Activated naive CD8-positive, alpha-beta T cell treated with anti-CD3 and anti-CD28 coated beads, Interleukin-2, amount 10 ng/mL, durations not matched to agents 7 days and 5 days (primary cell): ENCODE measurements at regions not wholly inside any gene's neighbourhood (a gene's known extent, or its start where the extent isn't known, plus 50 kb on each side); places are given as distances from the start of the nearest gene placed in this dataset.

Experiments used
- ATAC-seq: fragments of 150-1000 bp; cut with Tn5 transposase; one replicate; pipeline ENCODE4 v1.10.0; 2021; ENCODE audit warnings: low read depth, moderate library complexity
- POLR2A ChIA-PET: fragments of 350-600 bp; sonication (Branson Sonifier 250); formaldehyde crosslinking; loops from one replicate; lab custom pipeline; 2021; ENCODE audit warnings: antibody characterized with exemption; lab: Charles Lee
- DNase-seq: peaks from one replicate; pipeline ENCODE4 v3.0.0; 2021
- H3K27ac Mint-ChIP-seq: one replicate; pipeline ENCODE4 v1.8.0; 2022; ENCODE audit warnings: mild to moderate bottlenecking, mixed read lengths
- H3K27me3 Mint-ChIP-seq: one replicate; pipeline ENCODE4 v1.8.0; 2022; ENCODE audit warnings: mild to moderate bottlenecking, moderate library complexity, mixed read lengths
- H3K36me3 Mint-ChIP-seq: one replicate; pipeline ENCODE4 v1.8.0; 2021; ENCODE audit warnings: mild to moderate bottlenecking, mixed read lengths
- H3K4me1 Mint-ChIP-seq: one replicate; pipeline ENCODE4 v1.8.0; 2021; ENCODE audit warnings: mixed read lengths
- H3K4me3 Mint-ChIP-seq: one replicate; pipeline ENCODE4 v1.8.0; 2022; ENCODE audit warnings: mild to moderate bottlenecking, moderate library complexity, mixed read lengths
- H3K9me3 Mint-ChIP-seq: one replicate; pipeline ENCODE4 v1.8.0; 2021; ENCODE audit warnings: mixed read lengths

DNA sequence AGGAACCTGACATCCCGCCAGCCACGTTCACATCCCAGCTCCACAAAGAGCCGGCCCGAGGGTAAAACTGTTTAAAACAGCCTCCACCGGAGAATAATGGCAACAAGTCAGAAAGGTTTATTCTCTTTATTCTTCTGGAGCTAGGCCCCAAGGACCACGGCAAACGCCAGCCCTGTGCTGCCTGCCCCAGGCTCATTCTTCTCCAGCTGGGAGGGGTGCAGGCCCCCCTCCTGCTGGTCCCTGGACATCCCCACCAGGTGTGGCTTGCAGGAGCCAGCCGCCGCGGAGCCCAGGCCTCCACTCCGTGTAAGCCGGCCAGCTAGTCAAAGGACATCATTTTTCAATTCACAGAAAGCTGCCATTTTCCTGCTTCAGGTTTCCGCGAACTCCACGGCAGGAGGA, 65.8 kb upstream of the SALL3 start:
- Mint-ChIP-seq H3K9me3 (peaks cover 8% of the 10 kb centered on the region), H3K36me3 (no peaks in the 10 kb centered on the region), H3K27ac (no peak overlapping the region), H3K4me1 (no peaks in the 10 kb centered on the region), H3K4me3 (no peak overlapping the region), H3K27me3 (no peaks in the 10 kb centered on the region)
- POLR2A ChIA-PET = no interaction called here
- DNase-seq (no peak), ATAC-seq (no peak)

DNA sequence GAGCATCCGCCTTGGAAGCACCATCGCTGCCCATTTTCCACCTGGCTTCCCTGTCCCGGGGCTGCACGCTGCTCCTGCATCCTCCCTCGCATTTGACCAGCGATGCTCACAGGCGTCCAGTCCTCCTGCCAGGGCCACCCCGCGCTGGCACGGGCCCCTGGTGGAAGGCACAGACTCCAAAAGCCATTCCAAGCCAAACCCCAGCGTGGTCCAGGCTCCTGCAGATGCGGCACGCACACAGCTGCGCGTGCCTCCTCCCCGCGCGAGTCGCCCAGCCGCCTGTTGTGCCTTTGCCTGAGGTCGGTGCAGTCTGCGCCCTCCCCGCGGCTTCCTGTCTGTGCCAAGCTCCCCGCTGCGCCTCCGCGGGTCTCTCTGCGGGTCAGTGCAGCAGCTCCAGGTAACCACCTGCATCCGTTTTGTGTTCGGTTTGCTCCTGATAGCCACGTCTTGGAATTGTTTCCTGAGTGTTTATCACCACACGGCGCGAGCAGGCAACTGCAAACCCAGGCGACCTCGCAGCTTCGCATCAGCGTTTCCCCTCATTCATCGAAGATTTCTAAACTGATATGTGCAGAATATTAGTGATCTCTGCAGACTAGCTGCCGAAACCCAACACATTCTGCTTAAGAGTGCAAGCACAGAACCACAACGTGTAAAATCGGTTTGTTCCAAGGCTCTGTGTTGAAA, 65.2 kb upstream of the SALL3 start:
- POLR2A ChIA-PET = no interaction called here
- Mint-ChIP-seq H3K4me3 (no peak overlapping the region), H3K4me1 (no peaks in the 10 kb centered on the region), H3K9me3 (peaks cover 8% of the 10 kb centered on the region), H3K27ac (no peak overlapping the region), H3K36me3 (no peaks in the 10 kb centered on the region), H3K27me3 (no peaks in the 10 kb centered on the region)
- DNase-seq (no peak), ATAC-seq (no peak)

DNA sequence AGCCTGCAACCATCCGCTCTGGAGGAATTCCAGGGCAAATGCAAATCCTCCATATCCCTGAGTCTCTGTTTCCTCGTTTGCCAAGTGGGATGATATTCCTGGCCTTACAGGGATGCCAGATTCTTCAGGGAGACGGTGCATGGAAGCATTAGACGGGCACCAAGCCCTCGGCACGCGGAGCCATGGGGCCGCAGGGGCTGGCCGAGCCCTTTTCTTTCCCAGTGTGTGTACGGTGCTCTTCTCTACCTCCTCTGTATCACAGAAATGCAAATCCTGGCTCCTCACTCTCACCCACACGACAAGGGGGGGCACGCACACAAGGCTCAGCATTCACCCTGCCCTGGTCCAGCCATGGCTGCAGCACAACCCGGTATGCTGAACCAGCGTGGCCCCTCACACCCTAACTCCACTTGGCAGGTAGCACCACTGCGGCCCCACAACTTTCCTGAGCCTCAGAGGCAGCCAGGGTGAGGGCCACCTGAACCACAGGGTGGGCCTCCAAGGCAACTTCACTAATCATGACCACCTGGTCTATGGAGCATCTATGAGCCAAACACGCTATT, 64.1 kb upstream of the SALL3 start:
- peaks cover 8% of the 10 kb centered on the region for H3K9me3 Mint-ChIP-seq
- H3K4me1 Mint-ChIP-seq = no peaks in the 10 kb centered on the region
- DNase-seq = no peak
- no peak overlapping the region for H3K4me3 Mint-ChIP-seq
- no peaks in the 10 kb centered on the region for H3K36me3 Mint-ChIP-seq
- ATAC-seq = no peak
- H3K27me3 Mint-ChIP-seq = no peaks in the 10 kb centered on the region
- no peak overlapping the region for H3K27ac Mint-ChIP-seq
- POLR2A ChIA-PET = no interaction called here

DNA sequence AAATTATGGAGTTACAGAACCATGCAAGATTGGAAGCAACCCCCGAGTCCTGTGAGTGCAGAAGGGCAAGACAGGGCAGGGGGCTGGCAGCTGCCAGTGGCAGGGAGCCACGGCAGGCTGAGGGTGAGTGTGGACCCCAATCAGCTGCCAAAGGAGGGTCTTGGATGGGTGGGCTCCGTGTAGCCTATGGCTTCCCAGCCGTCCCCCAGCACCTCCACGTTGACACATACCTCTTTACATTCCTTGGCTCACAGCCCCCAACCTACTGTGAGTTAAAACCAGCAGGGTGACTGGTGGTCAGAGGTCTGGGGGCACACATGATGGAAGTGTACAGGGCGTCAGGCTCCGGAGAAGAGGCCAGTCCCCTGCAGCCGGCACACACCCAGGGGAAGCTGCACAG, 60.9 kb upstream of the SALL3 start:
- POLR2A ChIA-PET = no interaction called here
- Mint-ChIP-seq H3K36me3 (no peaks in the 10 kb centered on the region), H3K9me3 (peaks cover 8% of the 10 kb centered on the region), H3K4me1 (no peaks in the 10 kb centered on the region), H3K4me3 (no peak overlapping the region), H3K27ac (no peak overlapping the region), H3K27me3 (no peaks in the 10 kb centered on the region)
- ATAC-seq = no peak
- DNase-seq = no peak

DNA sequence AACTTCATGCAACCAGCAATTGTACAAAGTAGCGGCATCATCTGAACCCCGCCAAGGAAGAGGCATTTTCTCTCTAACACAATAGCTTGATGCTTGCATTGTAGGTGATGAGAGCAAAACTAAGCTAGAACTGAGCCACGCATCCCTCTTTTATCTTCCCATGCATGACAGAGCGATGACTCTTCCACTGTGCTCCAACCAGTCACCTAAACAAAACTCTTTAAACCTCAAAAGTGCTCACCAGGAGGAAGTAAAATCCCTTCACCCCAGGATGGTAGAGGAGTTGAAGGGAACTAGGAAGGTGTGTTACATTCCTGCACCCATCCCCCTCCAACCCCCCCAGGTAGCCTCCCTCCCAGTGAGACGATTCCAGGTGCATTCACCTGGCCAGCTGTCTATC, 59.7 kb upstream of the SALL3 start:
- H3K27me3 Mint-ChIP-seq = no peaks in the 10 kb centered on the region
- no peaks in the 10 kb centered on the region for H3K36me3 Mint-ChIP-seq
- no peak overlapping the region for H3K27ac Mint-ChIP-seq
- no peak for DNase-seq
- no peak overlapping the region for H3K4me3 Mint-ChIP-seq
- POLR2A ChIA-PET = no interaction called here
- H3K4me1 Mint-ChIP-seq = no peaks in the 10 kb centered on the region
- peaks cover 8% of the 10 kb centered on the region for H3K9me3 Mint-ChIP-seq
- ATAC-seq = no peak

DNA sequence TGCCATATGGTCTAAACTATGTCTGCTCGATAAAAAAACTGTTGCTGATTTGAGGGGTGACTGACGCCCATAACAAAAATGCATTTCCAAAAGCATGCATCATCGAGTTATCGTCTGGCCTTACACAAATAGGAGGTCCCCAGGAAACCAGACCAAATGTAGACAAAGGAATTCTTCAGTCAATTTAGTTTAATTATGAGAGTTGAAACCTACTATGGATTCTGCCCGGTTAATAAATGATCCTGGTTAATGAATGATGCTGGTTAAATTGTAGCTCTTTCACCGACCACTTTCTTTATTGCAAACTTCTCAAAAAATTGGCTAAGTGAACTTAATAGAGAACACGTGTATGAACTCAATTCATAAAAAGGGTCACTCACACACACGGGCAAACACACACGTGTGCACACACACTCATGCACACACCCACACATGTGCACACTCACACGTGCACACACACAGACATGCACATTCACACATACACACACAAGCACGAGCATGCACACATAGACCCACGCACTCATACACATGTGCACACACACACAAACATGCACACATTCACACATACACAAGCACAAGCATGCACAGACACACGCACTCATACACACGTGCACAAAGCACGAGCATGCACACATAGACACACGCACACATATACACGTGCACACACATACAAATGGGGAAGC, 59.0 kb upstream of the SALL3 start:
- POLR2A ChIA-PET = no interaction called here
- no peaks in the 10 kb centered on the region for H3K36me3 Mint-ChIP-seq
- ATAC-seq = no peak
- no peak overlapping the region for H3K4me3 Mint-ChIP-seq
- DNase-seq = no peak
- no peak overlapping the region for H3K27ac Mint-ChIP-seq
- H3K4me1 Mint-ChIP-seq = no peaks in the 10 kb centered on the region
- no peaks in the 10 kb centered on the region for H3K27me3 Mint-ChIP-seq
- H3K9me3 Mint-ChIP-seq = peaks cover 8% of the 10 kb centered on the region

DNA sequence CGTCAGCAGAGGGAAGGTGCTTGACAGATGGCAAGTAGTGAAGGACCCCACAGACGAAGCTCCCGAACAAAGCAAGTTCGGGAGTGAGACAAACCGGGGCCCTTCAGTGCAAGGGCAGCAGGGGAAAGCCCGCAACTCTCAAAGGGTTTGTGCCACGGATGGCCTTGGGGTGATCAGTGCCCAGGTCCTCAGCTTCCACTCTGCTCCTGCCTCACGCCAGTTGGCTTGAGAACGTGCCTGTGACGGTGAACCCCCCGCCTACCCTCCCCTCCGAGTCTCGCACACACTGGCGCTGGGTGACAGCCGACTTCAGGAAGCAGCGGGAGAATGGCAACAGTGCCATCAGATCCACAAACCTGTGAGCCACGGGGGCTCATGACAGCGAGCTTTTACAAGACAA, 56.8 kb upstream of the SALL3 start:
- H3K9me3 Mint-ChIP-seq = peaks cover 2% of the 10 kb centered on the region
- no peaks in the 10 kb centered on the region for H3K4me1 Mint-ChIP-seq
- no peak for ATAC-seq
- POLR2A ChIA-PET = no interaction called here
- no peak overlapping the region for H3K4me3 Mint-ChIP-seq
- no peaks in the 10 kb centered on the region for H3K36me3 Mint-ChIP-seq
- no peaks in the 10 kb centered on the region for H3K27me3 Mint-ChIP-seq
- DNase-seq = no peak
- H3K27ac Mint-ChIP-seq = no peak overlapping the region

DNA sequence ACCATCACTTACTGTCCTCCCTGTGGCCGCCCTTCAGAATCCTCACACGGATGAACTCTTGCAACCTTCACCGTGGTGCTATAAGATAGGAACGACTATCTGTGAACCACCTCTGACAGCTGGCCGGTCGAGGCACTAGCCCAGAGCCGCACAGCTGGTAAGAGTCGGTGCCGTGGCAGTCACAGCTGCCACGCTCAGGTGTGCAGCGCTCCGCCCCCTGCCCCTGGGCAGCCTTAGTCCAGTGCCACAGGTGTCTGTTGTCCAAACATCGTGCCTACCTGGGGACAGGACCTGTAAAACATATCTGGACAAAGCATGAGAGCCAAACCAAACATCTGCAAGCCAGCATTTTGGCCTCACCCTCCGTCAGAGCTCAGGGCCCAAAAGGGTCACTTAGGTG, 55.3 kb upstream of the SALL3 start:
- Mint-ChIP-seq H3K4me1 (no peaks in the 10 kb centered on the region), H3K36me3 (no peaks in the 10 kb centered on the region), H3K27ac (no peak overlapping the region), H3K4me3 (no peak overlapping the region), H3K27me3 (no peaks in the 10 kb centered on the region), H3K9me3 (no peaks in the 10 kb centered on the region)
- DNase-seq (no peak), ATAC-seq (no peak)
- POLR2A ChIA-PET = no interaction called here

DNA sequence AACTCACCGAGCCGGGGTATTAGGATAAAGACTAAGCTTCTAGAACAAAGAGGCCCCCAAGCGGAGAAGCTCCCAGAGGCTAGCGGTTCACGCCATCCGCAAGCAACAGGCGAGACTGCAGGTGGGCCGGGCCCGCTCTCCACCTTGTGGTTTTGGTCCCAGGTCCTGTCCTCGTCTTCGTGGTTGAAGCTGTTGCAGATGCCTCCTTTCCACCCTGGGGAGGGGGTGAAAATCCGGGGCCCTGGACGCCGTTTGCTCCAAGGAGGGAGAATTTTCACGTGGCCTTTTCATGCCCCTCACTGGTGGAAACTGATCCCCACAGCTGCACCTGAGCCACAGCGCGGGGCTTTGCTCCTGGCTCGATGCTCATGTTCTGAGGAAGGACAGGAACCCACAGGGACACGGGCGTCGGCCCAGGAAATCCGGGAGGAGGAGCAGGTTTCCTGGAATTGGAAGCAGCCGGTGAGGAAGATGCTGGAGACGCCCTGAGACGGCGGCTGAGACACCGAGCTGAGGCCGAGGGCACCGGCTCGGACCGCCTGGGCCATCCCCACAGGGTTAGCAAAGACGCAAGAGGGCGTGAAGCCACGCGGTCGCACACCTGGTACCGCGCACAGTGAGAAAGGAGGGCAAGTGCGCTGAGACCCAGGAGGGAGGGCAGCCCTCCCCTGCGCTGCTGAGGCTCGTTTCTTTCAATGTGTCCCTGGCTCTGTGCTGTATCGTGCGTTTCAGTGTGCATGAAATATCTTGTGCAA, 54.7 kb upstream of the SALL3 start:
- POLR2A ChIA-PET = no interaction called here
- no peak for ATAC-seq
- Mint-ChIP-seq H3K4me1 (no peaks in the 10 kb centered on the region), H3K36me3 (no peaks in the 10 kb centered on the region), H3K27ac (no peak overlapping the region), H3K27me3 (no peaks in the 10 kb centered on the region), H3K4me3 (no peak overlapping the region), H3K9me3 (no peaks in the 10 kb centered on the region)
- no peak for DNase-seq

DNA sequence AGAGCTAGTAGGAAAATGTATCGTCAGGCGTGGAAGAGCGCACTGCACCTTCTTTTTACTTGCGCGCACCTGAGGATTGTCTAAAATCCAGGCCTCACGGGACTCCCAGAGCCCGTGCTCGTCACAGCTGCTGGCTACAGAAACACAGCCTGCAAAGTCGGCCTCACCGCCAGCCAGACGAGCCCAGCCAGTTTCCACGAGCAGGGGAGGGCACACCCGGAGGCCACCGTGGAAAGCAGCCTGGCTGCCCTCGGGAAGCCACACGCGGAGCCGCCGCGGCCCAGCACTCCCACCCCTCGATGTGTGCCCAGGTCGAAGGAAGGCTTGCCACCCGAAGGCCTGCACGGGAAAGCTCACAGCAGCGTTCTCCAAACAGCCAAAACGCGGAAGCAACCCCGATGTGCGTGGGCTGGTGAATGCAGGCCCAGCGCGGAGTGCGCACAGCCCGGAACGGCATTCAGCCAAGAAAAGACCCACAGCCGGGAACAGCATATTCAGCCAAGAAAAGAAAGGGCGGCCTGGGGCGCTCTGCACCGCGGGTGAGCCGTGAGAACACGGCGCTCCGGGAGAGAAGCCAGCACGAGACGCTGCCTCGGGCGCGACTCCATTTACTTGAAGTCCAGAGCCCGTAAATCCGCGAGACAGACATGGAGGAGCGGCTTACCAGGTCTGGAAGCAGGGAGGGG, 53.9 kb upstream of the SALL3 start:
- H3K27ac Mint-ChIP-seq = no peak overlapping the region
- DNase-seq (no peak), ATAC-seq (no peak)
- no peaks in the 10 kb centered on the region for H3K4me1 Mint-ChIP-seq
- H3K4me3 Mint-ChIP-seq = no peak overlapping the region
- POLR2A ChIA-PET = no interaction called here
- H3K9me3 Mint-ChIP-seq = no peaks in the 10 kb centered on the region
- H3K27me3 Mint-ChIP-seq = no peaks in the 10 kb centered on the region
- H3K36me3 Mint-ChIP-seq = no peaks in the 10 kb centered on the region

DNA sequence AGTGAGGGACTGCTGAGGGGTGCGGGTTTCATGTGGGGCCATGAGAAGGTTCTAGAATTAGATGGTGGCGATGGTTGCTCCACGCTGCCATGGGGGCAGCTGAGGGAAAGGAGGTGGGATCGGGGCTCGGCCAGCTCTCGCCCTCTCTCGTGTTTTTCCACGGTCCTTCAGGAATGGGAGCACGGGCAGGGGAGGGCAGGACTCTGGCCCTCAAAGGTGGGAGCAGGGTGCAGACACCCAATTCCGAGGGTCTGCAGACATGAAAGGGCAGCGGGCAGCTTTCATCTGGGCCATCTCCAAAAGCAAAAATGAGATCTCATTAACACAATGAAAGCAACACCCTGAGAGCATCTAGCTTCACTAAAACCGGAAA, 53.4 kb upstream of the SALL3 start:
- peaks cover 2% of the 10 kb centered on the region for H3K27me3 Mint-ChIP-seq
- H3K4me1 Mint-ChIP-seq = no peaks in the 10 kb centered on the region
- no peaks in the 10 kb centered on the region for H3K36me3 Mint-ChIP-seq
- no peak overlapping the region for H3K4me3 Mint-ChIP-seq
- no peak for DNase-seq
- no peak overlapping the region for H3K27ac Mint-ChIP-seq
- no peak for ATAC-seq
- POLR2A ChIA-PET = no interaction called here
- no peaks in the 10 kb centered on the region for H3K9me3 Mint-ChIP-seq

DNA sequence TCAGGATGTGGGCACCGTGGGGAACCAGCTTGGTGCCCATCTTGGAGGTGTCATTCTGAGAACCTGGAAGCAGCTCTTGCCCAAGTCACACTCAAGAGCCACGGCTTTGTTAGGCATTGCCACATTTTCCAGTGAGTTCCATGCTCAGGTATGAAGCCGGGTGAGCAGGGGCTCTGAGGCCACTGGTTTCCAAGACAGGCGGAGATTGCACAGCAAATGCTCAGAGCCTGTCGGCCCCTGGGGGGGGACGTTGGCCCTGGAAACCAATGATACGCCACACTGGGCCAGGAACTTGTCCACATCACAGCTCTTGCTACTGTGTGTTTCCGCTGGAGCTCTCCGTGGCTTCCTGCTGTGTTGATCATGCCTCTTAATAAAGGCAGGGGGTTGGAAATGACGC, 52.5 kb upstream of the SALL3 start:
- ATAC-seq (no peak), DNase-seq (no peak)
- H3K36me3 Mint-ChIP-seq = no peaks in the 10 kb centered on the region
- H3K27ac Mint-ChIP-seq = no peak overlapping the region
- no peak overlapping the region for H3K4me3 Mint-ChIP-seq
- H3K27me3 Mint-ChIP-seq = peaks cover 7% of the 10 kb centered on the region
- no peaks in the 10 kb centered on the region for H3K4me1 Mint-ChIP-seq
- POLR2A ChIA-PET = no interaction called here
- no peaks in the 10 kb centered on the region for H3K9me3 Mint-ChIP-seq

DNA sequence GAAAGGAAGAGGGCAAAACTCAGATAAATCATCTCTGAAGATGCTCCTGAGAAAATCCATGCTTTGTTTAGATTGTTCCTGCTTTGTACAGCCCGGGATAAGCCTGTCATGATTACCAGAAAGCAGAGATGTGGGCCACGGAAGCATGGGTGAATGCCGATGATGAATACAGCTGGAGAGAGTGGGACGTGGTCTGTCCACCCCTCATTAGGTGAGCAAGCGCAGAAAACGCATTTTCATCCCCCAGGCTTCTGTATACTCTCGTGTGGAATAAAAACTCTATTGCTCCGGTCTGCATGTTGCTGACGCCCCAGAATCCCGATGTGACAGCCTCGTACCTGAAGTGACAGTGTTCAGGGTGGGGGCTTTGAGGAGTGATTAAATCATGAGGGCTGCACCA, 52.0 kb upstream of the SALL3 start:
- H3K4me1 Mint-ChIP-seq = no peaks in the 10 kb centered on the region
- H3K4me3 Mint-ChIP-seq = no peak overlapping the region
- H3K9me3 Mint-ChIP-seq = no peaks in the 10 kb centered on the region
- POLR2A ChIA-PET = no interaction called here
- no peak for ATAC-seq
- H3K27ac Mint-ChIP-seq = no peak overlapping the region
- DNase-seq = no peak
- no peaks in the 10 kb centered on the region for H3K36me3 Mint-ChIP-seq
- peaks cover 7% of the 10 kb centered on the region for H3K27me3 Mint-ChIP-seq
